ENCODE measurements at regions not wholly inside any gene's neighbourhood (a gene's known extent, or its start where the extent isn't known, plus 50 kb on each side); places are given as distances from the start of the nearest gene placed in this dataset.

DNA sequence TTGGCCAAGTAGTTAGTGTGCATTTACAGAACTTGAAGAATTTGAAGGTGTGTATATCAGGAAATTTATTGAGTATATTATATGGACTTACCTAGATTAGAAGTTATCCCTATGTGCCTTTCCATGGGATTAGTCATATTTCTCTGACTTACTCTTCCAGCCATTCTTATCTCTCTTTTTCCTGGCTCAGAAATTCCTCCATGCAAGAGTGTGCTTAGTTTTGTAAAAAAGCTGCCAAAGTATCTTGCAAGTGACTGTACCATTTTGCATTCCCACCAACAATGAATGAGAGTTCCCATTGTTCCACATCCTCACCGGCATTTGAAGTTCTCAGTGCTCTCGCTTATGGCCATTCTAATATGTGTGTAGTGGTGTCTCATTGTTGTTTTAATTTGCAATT, 82.2 kb upstream of the GUCA2B start:
- TF ChIP-seq, protein P1, sequence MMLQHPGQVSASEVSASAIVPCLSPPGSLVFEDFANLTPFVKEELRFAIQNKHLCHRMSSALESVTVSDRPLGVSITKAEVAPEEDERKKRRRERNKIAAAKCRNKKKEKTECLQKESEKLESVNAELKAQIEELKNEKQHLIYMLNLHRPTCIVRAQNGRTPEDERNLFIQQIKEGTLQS (IDR thresholded peaks at IDR 0.05) = no peak
- TF ChIP-seq, protein P2, sequence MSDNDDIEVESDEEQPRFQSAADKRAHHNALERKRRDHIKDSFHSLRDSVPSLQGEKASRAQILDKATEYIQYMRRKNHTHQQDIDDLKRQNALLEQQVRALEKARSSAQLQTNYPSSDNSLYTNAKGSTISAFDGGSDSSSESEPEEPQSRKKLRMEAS (IDR thresholded peaks at IDR 0.05) = no peak
- TF ChIP-seq CBX3 (IDR thresholded peaks at IDR 0.05; ENCODE audit: low read depth) (no peak), TCF7L2 (IDR thresholded peaks at IDR 0.05; ENCODE audit: borderline replicate concordance, extremely low read depth, insufficient read depth, insufficient read length) (no peak), SIN3A (IDR thresholded peaks at IDR 0.05; ENCODE audit: low read depth) (no peak), CEBPB (IDR thresholded peaks at IDR 0.05; ENCODE audit: low read depth) (no peak), ZFX (IDR thresholded peaks at IDR 0.05) (no peak), SP1 (IDR thresholded peaks at IDR 0.05; ENCODE audit: low read depth) (no peak), JUND (IDR thresholded peaks at IDR 0.05) (no peak)
- TF ChIP-seq, protein P3, sequence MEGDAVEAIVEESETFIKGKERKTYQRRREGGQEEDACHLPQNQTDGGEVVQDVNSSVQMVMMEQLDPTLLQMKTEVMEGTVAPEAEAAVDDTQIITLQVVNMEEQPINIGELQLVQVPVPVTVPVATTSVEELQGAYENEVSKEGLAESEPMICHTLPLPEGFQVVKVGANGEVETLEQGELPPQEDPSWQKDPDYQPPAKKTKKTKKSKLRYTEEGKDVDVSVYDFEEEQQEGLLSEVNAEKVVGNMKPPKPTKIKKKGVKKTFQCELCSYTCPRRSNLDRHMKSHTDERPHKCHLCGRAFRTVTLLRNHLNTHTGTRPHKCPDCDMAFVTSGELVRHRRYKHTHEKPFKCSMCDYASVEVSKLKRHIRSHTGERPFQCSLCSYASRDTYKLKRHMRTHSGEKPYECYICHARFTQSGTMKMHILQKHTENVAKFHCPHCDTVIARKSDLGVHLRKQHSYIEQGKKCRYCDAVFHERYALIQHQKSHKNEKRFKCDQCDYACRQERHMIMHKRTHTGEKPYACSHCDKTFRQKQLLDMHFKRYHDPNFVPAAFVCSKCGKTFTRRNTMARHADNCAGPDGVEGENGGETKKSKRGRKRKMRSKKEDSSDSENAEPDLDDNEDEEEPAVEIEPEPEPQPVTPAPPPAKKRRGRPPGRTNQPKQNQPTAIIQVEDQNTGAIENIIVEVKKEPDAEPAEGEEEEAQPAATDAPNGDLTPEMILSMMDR (IDR thresholded peaks at IDR 0.05 in 2 of 3, conservative IDR thresholded peaks at IDR 0.05 in 1 of 3; ENCODE audit: borderline replicate concordance in 1 of 3, insufficient read depth in 1 of 3, low read depth in 2 of 3, low read length in 2 of 3) = no peak
- TF ChIP-seq, protein P4, sequence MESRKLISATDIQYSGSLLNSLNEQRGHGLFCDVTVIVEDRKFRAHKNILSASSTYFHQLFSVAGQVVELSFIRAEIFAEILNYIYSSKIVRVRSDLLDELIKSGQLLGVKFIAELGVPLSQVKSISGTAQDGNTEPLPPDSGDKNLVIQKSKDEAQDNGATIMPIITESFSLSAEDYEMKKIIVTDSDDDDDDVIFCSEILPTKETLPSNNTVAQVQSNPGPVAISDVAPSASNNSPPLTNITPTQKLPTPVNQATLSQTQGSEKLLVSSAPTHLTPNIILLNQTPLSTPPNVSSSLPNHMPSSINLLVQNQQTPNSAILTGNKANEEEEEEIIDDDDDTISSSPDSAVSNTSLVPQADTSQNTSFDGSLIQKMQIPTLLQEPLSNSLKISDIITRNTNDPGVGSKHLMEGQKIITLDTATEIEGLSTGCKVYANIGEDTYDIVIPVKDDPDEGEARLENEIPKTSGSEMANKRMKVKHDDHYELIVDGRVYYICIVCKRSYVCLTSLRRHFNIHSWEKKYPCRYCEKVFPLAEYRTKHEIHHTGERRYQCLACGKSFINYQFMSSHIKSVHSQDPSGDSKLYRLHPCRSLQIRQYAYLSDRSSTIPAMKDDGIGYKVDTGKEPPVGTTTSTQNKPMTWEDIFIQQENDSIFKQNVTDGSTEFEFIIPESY (IDR thresholded peaks at IDR 0.05; ENCODE audit: extremely low read depth, insufficient replicate concordance, low read length) = no peak
- TF ChIP-seq, protein P5, sequence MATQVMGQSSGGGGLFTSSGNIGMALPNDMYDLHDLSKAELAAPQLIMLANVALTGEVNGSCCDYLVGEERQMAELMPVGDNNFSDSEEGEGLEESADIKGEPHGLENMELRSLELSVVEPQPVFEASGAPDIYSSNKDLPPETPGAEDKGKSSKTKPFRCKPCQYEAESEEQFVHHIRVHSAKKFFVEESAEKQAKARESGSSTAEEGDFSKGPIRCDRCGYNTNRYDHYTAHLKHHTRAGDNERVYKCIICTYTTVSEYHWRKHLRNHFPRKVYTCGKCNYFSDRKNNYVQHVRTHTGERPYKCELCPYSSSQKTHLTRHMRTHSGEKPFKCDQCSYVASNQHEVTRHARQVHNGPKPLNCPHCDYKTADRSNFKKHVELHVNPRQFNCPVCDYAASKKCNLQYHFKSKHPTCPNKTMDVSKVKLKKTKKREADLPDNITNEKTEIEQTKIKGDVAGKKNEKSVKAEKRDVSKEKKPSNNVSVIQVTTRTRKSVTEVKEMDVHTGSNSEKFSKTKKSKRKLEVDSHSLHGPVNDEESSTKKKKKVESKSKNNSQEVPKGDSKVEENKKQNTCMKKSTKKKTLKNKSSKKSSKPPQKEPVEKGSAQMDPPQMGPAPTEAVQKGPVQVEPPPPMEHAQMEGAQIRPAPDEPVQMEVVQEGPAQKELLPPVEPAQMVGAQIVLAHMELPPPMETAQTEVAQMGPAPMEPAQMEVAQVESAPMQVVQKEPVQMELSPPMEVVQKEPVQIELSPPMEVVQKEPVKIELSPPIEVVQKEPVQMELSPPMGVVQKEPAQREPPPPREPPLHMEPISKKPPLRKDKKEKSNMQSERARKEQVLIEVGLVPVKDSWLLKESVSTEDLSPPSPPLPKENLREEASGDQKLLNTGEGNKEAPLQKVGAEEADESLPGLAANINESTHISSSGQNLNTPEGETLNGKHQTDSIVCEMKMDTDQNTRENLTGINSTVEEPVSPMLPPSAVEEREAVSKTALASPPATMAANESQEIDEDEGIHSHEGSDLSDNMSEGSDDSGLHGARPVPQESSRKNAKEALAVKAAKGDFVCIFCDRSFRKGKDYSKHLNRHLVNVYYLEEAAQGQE (IDR thresholded peaks at IDR 0.05; ENCODE audit: low read depth) = no peak
- Histone ChIP-seq H3K79me2 (ENCODE audit: insufficient read depth, low read length) (no peaks in the 10 kb centered on the region), H3K4me2 (ENCODE audit: low read length) (no peak overlapping the region), H4K20me1 (ENCODE audit: insufficient read depth) (no peaks in the 10 kb centered on the region), H3K4me1 (ENCODE audit: control insufficient read depth in 1 of 2, insufficient read depth in 2 of 2, low read length in 2 of 2) (no peaks in the 10 kb centered on the region), H3K36me3 (ENCODE audit: control insufficient read depth in 1 of 2, insufficient read depth in 2 of 2, low read length in 2 of 2) (no peaks in the 10 kb centered on the region), H3K27ac (ENCODE audit: low read depth, low read length) (no peak overlapping the region), H3K9me3 (ENCODE audit: control insufficient read depth in 1 of 2, insufficient read depth in 1 of 2, low read depth in 1 of 2, low read length in 2 of 2) (no peaks in the 10 kb centered on the region), H3K4me3 (replicated peaks in 1 of 2; ENCODE audit: low read depth in 1 of 2, low read length in 2 of 2) (no peak overlapping the region), H3K9ac (ENCODE audit: low read length) (no peak overlapping the region), H3K27me3 (ENCODE audit: insufficient read depth, low read length) (no peaks in the 10 kb centered on the region), H3K9me2 (ENCODE audit: insufficient read depth) (no peaks in the 10 kb centered on the region), H2AFZ (ENCODE audit: low read depth, low read length, poor library complexity, severe bottlenecking) (no peak overlapping the region)
- no peak for DNase-seq (ENCODE audit: low read depth, low spot score)
- intact Hi-C loops (cut with micrococcal nuclease) = no loop called here
- no TSS peak for BruUV-seq (replicated peaks)
- RAD21 ChIA-PET (ENCODE audit: low non-redundant PET in 1 of 2, low total read pairs in 2 of 2, uncharacterized antibody in 2 of 2, unreplicated experiment in 2 of 2) = no interaction called here
- CTCF ChIA-PET = no interaction called here
- POLR2A ChIA-PET = interaction anchor here (0.6 kb wide), 1 partner anchor 12 kb away, joined by 3 read pairs; no protein-coding TSS in a partner anchor
- ATAC-seq = no peak
